H1 (cell line): ENCODE measurements at regions not wholly inside any gene's neighbourhood (a gene's known extent, or its start where the extent isn't known, plus 50 kb on each side); places are given as distances from the start of the nearest gene placed in this dataset.

Experiments
- CTCF ChIA-PET: fragments of 300-600 bp; sonication (Branson Sonifier 250); formaldehyde crosslinking; loops from one replicate; lab custom pipeline; 2021; ENCODE audit not compliant: partially characterized antibody; lab: Charles Lee
- POLR2A ChIA-PET: fragments of 300-600 bp; sonication (Branson Sonifier 250); formaldehyde crosslinking; loops from one replicate; lab custom pipeline; 2021; ENCODE audit warnings: inconsistent platforms; ENCODE audit not compliant: partially characterized antibody; lab: Charles Lee
- DNase-seq, 2 experiments: peaks; one replicate each; pipeline versions ENCODE4 v3.0.0 to v3.0.0-alpha.2; 2010 to 2022; ENCODE audit warnings: low spot score in 2 of 2, low read depth in 1 of 2, mixed read lengths in 1 of 2
- FAIRE-seq: peaks from 2 replicates; lab custom pipeline; 2011; peaks lifted over from hg19 to GRCh38; lab: Jason Lieb, UNC
- H2AFZ ChIP-seq: 2 replicates; pipeline ENCODE4 v1.8.1; 2012; ENCODE audit warnings: low read length, inconsistent platforms
- H2AK5ac ChIP-seq: 2 replicates; pipeline ENCODE4 v1.6.1; 2013; ENCODE audit warnings: low read depth, low read length
- H2BK120ac ChIP-seq: replicated peaks from 2 replicates; pipeline ENCODE3; 2013; ENCODE audit warnings: low read depth, low read length, inconsistent platforms
- H2BK12ac ChIP-seq: 2 replicates; pipeline ENCODE4 v1.6.1; 2013; ENCODE audit warnings: low read depth, low read length
- H2BK15ac ChIP-seq: 2 replicates; pipeline ENCODE4 v1.6.1; 2013; ENCODE audit warnings: low read length
- H2BK20ac ChIP-seq: 2 replicates; pipeline ENCODE4 v1.6.1; 2013; ENCODE audit warnings: low read length
- H2BK5ac ChIP-seq: 2 replicates; pipeline ENCODE4 v1.6.1; 2013; ENCODE audit warnings: low read depth, low read length
- H3K14ac ChIP-seq: 2 replicates; pipeline ENCODE4 v1.6.1; 2013; ENCODE audit warnings: inconsistent platforms; ENCODE audit not compliant: insufficient read length
- H3K18ac ChIP-seq: 2 replicates; pipeline ENCODE4 v1.6.1; 2013; ENCODE audit warnings: low read length; ENCODE audit errors: extremely low read depth
- H3K23ac ChIP-seq: 2 replicates; pipeline ENCODE4 v1.6.1; 2013; ENCODE audit warnings: inconsistent platforms; ENCODE audit not compliant: insufficient read length
- H3K23me2 ChIP-seq: 2 replicates; pipeline ENCODE4 v1.6.1; 2013; ENCODE audit warnings: low read depth, low read length
- H3K27ac ChIP-seq: 2 replicates; pipeline ENCODE4 v1.6.1; 2011; ENCODE audit warnings: low read depth, low read length, inconsistent platforms
- H3K27me3 ChIP-seq, 4 experiments: replicated peaks in 1 of 4; 1 replicate in 1 of 4; 2 replicates in 3 of 4; pipeline versions ENCODE4 v1.6.1 to v1.8.1; 2011 to 2013; ENCODE audit warnings: low read length in 3 of 4, mild to moderate bottlenecking in 3 of 4, inconsistent platforms in 2 of 4, mixed read lengths in 2 of 4, moderate library complexity in 1 of 4; ENCODE audit not compliant: control insufficient read depth in 3 of 4, insufficient read depth in 3 of 4; ENCODE audit errors: extremely low read depth in 1 of 4
- H3K36me3 ChIP-seq, 4 experiments: 2 replicates each; pipeline versions ENCODE4 v1.6.1 to v1.8.1; 2011 to 2013; ENCODE audit warnings: mild to moderate bottlenecking in 4 of 4, low read length in 3 of 4, moderate library complexity in 2 of 4, control low read depth in 1 of 4, inconsistent platforms in 1 of 4; ENCODE audit not compliant: insufficient read depth in 4 of 4, control insufficient read depth in 2 of 4
- H3K4ac ChIP-seq: replicated peaks from 2 replicates; pipeline ENCODE3; 2013; ENCODE audit warnings: low read length, low read depth, mixed read lengths, inconsistent platforms; ENCODE audit not compliant: insufficient read length
- H3K4me1 ChIP-seq, 4 experiments: replicated peaks in 1 of 4; 1 replicate in 1 of 4; 2 replicates in 3 of 4; pipeline versions ENCODE4 v1.6.1 to v1.8.1; 2011 to 2013; ENCODE audit warnings: low read length in 3 of 4, inconsistent platforms in 2 of 4, mixed read lengths in 1 of 4; ENCODE audit not compliant: insufficient read depth in 4 of 4, control insufficient read depth in 3 of 4
- H3K4me2 ChIP-seq, 2 experiments: 2 replicates each; pipeline versions ENCODE4 v1.6.1 to v1.8.1; 2011 to 2013; ENCODE audit warnings: low read depth in 2 of 2, low read length in 2 of 2, control low read depth in 1 of 2, inconsistent platforms in 1 of 2, mild to moderate bottlenecking in 1 of 2; ENCODE audit not compliant: insufficient read depth in 1 of 2
- H3K4me3 ChIP-seq, 4 experiments: fragments of 200-600, 300-600 bp in 1 of 4; sonication (generic), shearing (Covaris generic), sonication (Bioruptor Twin) in 1 of 4; 2 replicates each; pipeline versions ENCODE4 v1.5.1 to v1.8.1; 2011 to 2016; ENCODE audit warnings: low read length in 4 of 4, low read depth in 3 of 4, control low read depth in 2 of 4, inconsistent platforms in 2 of 4, mild to moderate bottlenecking in 2 of 4, mixed read lengths in 1 of 4, moderate library complexity in 1 of 4; ENCODE audit not compliant: insufficient read depth in 2 of 4; ENCODE audit errors: extremely low read depth in 1 of 4
- H3K56ac ChIP-seq: replicated peaks from 2 replicates; pipeline ENCODE3; 2013; ENCODE audit warnings: low read depth, mild to moderate bottlenecking, mixed read lengths, low read length, inconsistent platforms; ENCODE audit not compliant: insufficient read length
- H3K79me1 ChIP-seq: 2 replicates; pipeline ENCODE4 v1.6.1; 2013; ENCODE audit warnings: low read depth, low read length, control low read depth
- H3K79me2 ChIP-seq, 2 experiments: 2 replicates each; pipeline versions ENCODE4 v1.6.1 to v1.8.1; 2012 to 2013; ENCODE audit warnings: low read length in 2 of 2, mild to moderate bottlenecking in 2 of 2, inconsistent platforms in 1 of 2; ENCODE audit not compliant: insufficient read depth in 2 of 2, control insufficient read depth in 1 of 2
- H3K9ac ChIP-seq, 4 experiments: replicated peaks in 1 of 4; 1 replicate in 1 of 4; 2 replicates in 3 of 4; pipeline versions ENCODE4 v1.6.1 to v1.8.1; 2011 to 2013; ENCODE audit warnings: low read depth in 3 of 4, low read length in 3 of 4, control low read depth in 2 of 4, mild to moderate bottlenecking in 2 of 4, moderate library complexity in 2 of 4, inconsistent platforms in 1 of 4; ENCODE audit errors: extremely low read depth in 1 of 4
- H3K9me3 ChIP-seq, 2 experiments: 2 replicates each; pipeline versions ENCODE4 v1.6.1 to v1.8.1; 2012 to 2013; ENCODE audit warnings: mild to moderate bottlenecking in 2 of 2, moderate library complexity in 2 of 2, control low read depth in 1 of 2, inconsistent platforms in 1 of 2, low read depth in 1 of 2, low read length in 1 of 2, mixed read lengths in 1 of 2; ENCODE audit not compliant: insufficient read depth in 2 of 2
- H4K20me1 ChIP-seq, 2 experiments: replicated peaks in 1 of 2; 2 replicates each; pipeline versions ENCODE3 to v1.8.1; 2011 to 2013; ENCODE audit warnings: inconsistent platforms in 2 of 2, low read length in 2 of 2, mild to moderate bottlenecking in 1 of 2; ENCODE audit not compliant: insufficient read depth in 2 of 2, control insufficient read depth in 1 of 2
- H4K5ac ChIP-seq: 2 replicates; pipeline ENCODE4 v1.6.1; 2013; ENCODE audit warnings: low read length, low read depth, mixed read lengths, inconsistent platforms; ENCODE audit not compliant: insufficient read length
- H4K8ac ChIP-seq: 2 replicates; pipeline ENCODE4 v1.8.0; 2013; ENCODE audit warnings: mild to moderate bottlenecking, moderate library complexity, low read length, inconsistent platforms; ENCODE audit not compliant: insufficient read depth; ENCODE audit errors: extremely low read depth
- H4K91ac ChIP-seq: replicated peaks from 2 replicates; pipeline ENCODE3; 2013; ENCODE audit warnings: low read length, mixed read lengths, inconsistent platforms; ENCODE audit not compliant: insufficient read length
- BCL11A ChIP-seq, 2 experiments: IDR thresholded peaks; one replicate each; pipeline ENCODE4 v1.6.1; 2011; ENCODE audit warnings: low read depth in 2 of 2, low read length in 2 of 2, mild to moderate bottlenecking in 2 of 2
- CBX8 ChIP-seq: fragments of 300-800, 300-1000 bp; sonication (generic); IDR thresholded peaks from 2 replicates; pipeline ENCODE4 v1.7.1; 2016; ENCODE audit warnings: low read depth, low read length, borderline replicate concordance
- EP300 ChIP-seq, 2 experiments: IDR thresholded peaks; 1 replicate in 1 of 2; 2 replicates in 1 of 2; pipeline ENCODE4 v1.6.1; 2011 to 2012; ENCODE audit warnings: low read depth in 2 of 2, low read length in 2 of 2, mild to moderate bottlenecking in 2 of 2, borderline replicate concordance in 1 of 2, inconsistent platforms in 1 of 2, moderate library complexity in 1 of 2
- JUND ChIP-seq: IDR thresholded peaks from 2 replicates; pipeline ENCODE4 v1.6.1; 2011; ENCODE audit warnings: mild to moderate bottlenecking, improper control_type of control experiment, low read length
- KDM1A ChIP-seq: fragments of 200-600, 300-600 bp; sonication (generic); IDR thresholded peaks from 2 replicates; pipeline ENCODE4 v1.7.1; 2016; ENCODE audit warnings: mild to moderate bottlenecking, low read length, borderline replicate concordance
- KDM5A ChIP-seq: fragments of 200-600 bp; IDR thresholded peaks from 2 replicates; pipeline ENCODE4 v1.7.1; 2012; ENCODE audit warnings: mild to moderate bottlenecking, low read length, inconsistent platforms, mixed read lengths
- MAFK ChIP-seq: IDR thresholded peaks from 2 replicates; pipeline ENCODE4 v1.6.1; 2012; ENCODE audit warnings: low read depth, mild to moderate bottlenecking, improper control_type of control experiment, low read length
- NANOG ChIP-seq: IDR thresholded peaks from 2 replicates; pipeline ENCODE4 v1.6.1; 2011; ENCODE audit warnings: low read length, low read depth, mild to moderate bottlenecking, inconsistent platforms; ENCODE audit not compliant: insufficient read depth, poor library complexity, severe bottlenecking
- RXRA ChIP-seq: IDR thresholded peaks from 2 replicates; pipeline ENCODE4 v1.6.1; 2011; ENCODE audit warnings: low read depth, mild to moderate bottlenecking, low read length, moderate library complexity; ENCODE audit not compliant: insufficient read depth
- SP1 ChIP-seq: IDR thresholded peaks from 2 replicates; pipeline ENCODE4 v1.6.1; 2011; ENCODE audit warnings: low read depth, low read length
- TAF7 ChIP-seq: optimal IDR thresholded peaks from 2 replicates; pipeline ENCODE3; 2011; ENCODE audit warnings: low read depth, mild to moderate bottlenecking, inconsistent platforms, low read length, moderate library complexity, borderline replicate concordance
- TCF12 ChIP-seq: IDR thresholded peaks from 2 replicates; pipeline ENCODE4 v1.6.1; 2011; ENCODE audit warnings: low read depth, mild to moderate bottlenecking, low read length
- YY1 ChIP-seq: IDR thresholded peaks from 2 replicates; pipeline ENCODE4 v1.6.1; 2011; ENCODE audit warnings: low read depth, mild to moderate bottlenecking, low read length
- WGBS, 2 experiments: shearing (Covaris generic) in 1 of 2; methylation state at CpG; one replicate each; pipeline versions ENCODE4 v1.1.6 to v1.1.7; 2013 to 2015; ENCODE audit warnings: low lambda C conversion rate in 2 of 2, mixed read lengths in 2 of 2, inconsistent platforms in 1 of 2, low coverage in 1 of 2, missing lambda C conversion rate in 1 of 2; ENCODE audit not compliant: insufficient replicate concordance in 2 of 2, insufficient coverage in 1 of 2, insufficient read length in 1 of 2; ENCODE audit errors: extremely low coverage in 1 of 2, missing lambda C conversion rate in 1 of 2; 5-methylcytosine and 5-hydroxymethylcytosine counted together
- TF ChIP-seq, protein P1 (sequence below): IDR thresholded peaks from 2 replicates; pipeline ENCODE4 v1.6.1; 2012; ENCODE audit warnings: low read length, inconsistent platforms

- Histone ChIP-seq H3K23ac (no peak overlapping the region), H2BK15ac (no peak overlapping the region), H3K9me3 (0 out of 4 replicates have a peak, but pooled peaks cover 0 to 2% of the 10 kb centered on the region in 2 experiments), H3K27ac (no peak overlapping the region), H3K36me3 (no peaks in the 10 kb centered on the region), H4K91ac (no peak overlapping the region), H3K4ac (no peak overlapping the region), H2BK5ac (no peak overlapping the region), H3K4me1 (peaks cover 0 to 2% (median 0%) of the 10 kb centered on the region in 4 experiments; a peak in 2 of 7 replicates), H4K8ac (no peak overlapping the region), H3K23me2 (no peaks in the 10 kb centered on the region), H3K79me2 (no peaks in the 10 kb centered on the region), H3K56ac (no peak overlapping the region), H3K4me2 (no peak overlapping the region), H2AK5ac (no peak overlapping the region), H3K4me3 (no peak overlapping the region), H3K9ac (no peak overlapping the region), H3K27me3 (no peaks in the 10 kb centered on the region), H2BK120ac (no peak overlapping the region), H4K5ac (no peak overlapping the region), H2BK12ac (no peak overlapping the region), H4K20me1 (no peaks in the 10 kb centered on the region), H3K18ac (no peak overlapping the region), H2BK20ac (no peak overlapping the region), H3K79me1 (no peaks in the 10 kb centered on the region), H3K14ac (no peak overlapping the region), H2AFZ (no peak overlapping the region)
- ChIA-PET CTCF (no interaction called here), POLR2A (no interaction called here)
- DNase-seq, result no peak
- WGBS, 2 experiments, result 79% methylated on average over 1 of the region's 1 CpG; no CpG with 5 or more reads in 1 of the 2 experiments
- FAIRE-seq, result no peak
- TF ChIP-seq KDM5A, result no peak
- TF ChIP-seq KDM1A, result no peak
- TF ChIP-seq CBX8, result no peak
- no peak for TF ChIP-seq NANOG
- TF ChIP-seq EP300 (IDR thresholded peaks at IDR 0.05; ENCODE audit: borderline replicate concordance in 1 of 2, low read depth in 2 of 2, low read length in 2 of 2), result no peak
- no peak for TF ChIP-seq SP1
- TF ChIP-seq JUND, result no peak
- TF ChIP-seq TAF7, result no peak
- no peak for TF ChIP-seq YY1
- TF ChIP-seq, protein P1, sequence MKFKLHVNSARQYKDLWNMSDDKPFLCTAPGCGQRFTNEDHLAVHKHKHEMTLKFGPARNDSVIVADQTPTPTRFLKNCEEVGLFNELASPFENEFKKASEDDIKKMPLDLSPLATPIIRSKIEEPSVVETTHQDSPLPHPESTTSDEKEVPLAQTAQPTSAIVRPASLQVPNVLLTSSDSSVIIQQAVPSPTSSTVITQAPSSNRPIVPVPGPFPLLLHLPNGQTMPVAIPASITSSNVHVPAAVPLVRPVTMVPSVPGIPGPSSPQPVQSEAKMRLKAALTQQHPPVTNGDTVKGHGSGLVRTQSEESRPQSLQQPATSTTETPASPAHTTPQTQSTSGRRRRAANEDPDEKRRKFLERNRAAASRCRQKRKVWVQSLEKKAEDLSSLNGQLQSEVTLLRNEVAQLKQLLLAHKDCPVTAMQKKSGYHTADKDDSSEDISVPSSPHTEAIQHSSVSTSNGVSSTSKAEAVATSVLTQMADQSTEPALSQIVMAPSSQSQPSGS, result no peak
- no peak for TF ChIP-seq MAFK
- no peak for TF ChIP-seq TCF12
- TF ChIP-seq BCL11A (IDR thresholded peaks at IDR 0.05; ENCODE audit: low read depth in 2 of 2, low read length in 2 of 2), result no peak
- no peak for TF ChIP-seq RXRA
Observed at GRCh38 chr3:112757197-112757596, 89.5 kb downstream of the CD200R1L start.
